ENCODE measurements at regions not wholly inside any gene's neighbourhood (a gene's known extent, or its start where the extent isn't known, plus 50 kb on each side); places are given as distances from the start of the nearest gene placed in this dataset.

DNA sequence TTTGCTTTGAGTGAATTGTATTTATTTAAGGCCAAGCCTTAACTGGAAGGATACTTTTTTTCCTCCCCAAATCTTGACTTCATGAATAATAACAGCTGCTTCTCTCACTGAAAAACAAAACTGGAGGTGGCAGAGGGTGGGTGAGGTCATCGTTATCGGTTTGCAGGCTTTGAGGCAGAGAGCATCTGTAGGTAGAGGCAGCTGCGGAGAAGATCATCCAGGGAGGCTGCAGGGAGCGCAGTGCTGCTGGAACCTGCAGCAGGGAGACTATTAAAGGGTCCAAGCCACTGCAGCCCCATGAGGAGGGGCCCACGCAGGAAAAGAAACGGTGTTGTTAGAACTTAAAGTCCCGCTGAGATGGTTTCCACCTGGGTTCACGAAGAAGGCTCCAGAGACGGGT is 112.1 kb upstream of the SDK1 start:
- TF ChIP-seq TCF7 (CRISPR knock-in tag; IDR thresholded peaks at IDR 0.05; ENCODE audit: low read depth) (no peak), TEAD4 (CRISPR knock-in tag; IDR thresholded peaks at IDR 0.05) (no peak), ATF1 (CRISPR knock-in tag; IDR thresholded peaks at IDR 0.05) (no peak), TP53 (CRISPR knock-in tag; IDR thresholded peaks at IDR 0.05) (no peak), NR1H2 (CRISPR knock-in tag; IDR thresholded peaks at IDR 0.05) (no peak), JAZF1 (CRISPR knock-in tag; IDR thresholded peaks at IDR 0.05) (no peak)
- TF ChIP-seq, protein P1, sequence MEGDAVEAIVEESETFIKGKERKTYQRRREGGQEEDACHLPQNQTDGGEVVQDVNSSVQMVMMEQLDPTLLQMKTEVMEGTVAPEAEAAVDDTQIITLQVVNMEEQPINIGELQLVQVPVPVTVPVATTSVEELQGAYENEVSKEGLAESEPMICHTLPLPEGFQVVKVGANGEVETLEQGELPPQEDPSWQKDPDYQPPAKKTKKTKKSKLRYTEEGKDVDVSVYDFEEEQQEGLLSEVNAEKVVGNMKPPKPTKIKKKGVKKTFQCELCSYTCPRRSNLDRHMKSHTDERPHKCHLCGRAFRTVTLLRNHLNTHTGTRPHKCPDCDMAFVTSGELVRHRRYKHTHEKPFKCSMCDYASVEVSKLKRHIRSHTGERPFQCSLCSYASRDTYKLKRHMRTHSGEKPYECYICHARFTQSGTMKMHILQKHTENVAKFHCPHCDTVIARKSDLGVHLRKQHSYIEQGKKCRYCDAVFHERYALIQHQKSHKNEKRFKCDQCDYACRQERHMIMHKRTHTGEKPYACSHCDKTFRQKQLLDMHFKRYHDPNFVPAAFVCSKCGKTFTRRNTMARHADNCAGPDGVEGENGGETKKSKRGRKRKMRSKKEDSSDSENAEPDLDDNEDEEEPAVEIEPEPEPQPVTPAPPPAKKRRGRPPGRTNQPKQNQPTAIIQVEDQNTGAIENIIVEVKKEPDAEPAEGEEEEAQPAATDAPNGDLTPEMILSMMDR (IDR thresholded peaks at IDR 0.05): no peak
- TF ChIP-seq, protein P2, sequence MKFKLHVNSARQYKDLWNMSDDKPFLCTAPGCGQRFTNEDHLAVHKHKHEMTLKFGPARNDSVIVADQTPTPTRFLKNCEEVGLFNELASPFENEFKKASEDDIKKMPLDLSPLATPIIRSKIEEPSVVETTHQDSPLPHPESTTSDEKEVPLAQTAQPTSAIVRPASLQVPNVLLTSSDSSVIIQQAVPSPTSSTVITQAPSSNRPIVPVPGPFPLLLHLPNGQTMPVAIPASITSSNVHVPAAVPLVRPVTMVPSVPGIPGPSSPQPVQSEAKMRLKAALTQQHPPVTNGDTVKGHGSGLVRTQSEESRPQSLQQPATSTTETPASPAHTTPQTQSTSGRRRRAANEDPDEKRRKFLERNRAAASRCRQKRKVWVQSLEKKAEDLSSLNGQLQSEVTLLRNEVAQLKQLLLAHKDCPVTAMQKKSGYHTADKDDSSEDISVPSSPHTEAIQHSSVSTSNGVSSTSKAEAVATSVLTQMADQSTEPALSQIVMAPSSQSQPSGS (CRISPR knock-in tag; IDR thresholded peaks at IDR 0.05; ENCODE audit: borderline replicate concordance, low read depth): no peak

Measured in WTC11 (cell line).